Spleen (tissue), 7 donors: ENCODE measurements at regions not wholly inside any gene's neighbourhood (a gene's known extent, or its start where the extent isn't known, plus 50 kb on each side); places are given as distances from the start of the nearest gene placed in this dataset.

Experiments used
- POLR2A ChIP-seq, 3 donors: fragments of 450-650 bp; IDR thresholded peaks; one replicate each; pipeline ENCODE4 v1.5.1; 2017; ENCODE audit warnings: antibody characterized with exemption in 3 of 3, mild to moderate bottlenecking in 1 of 3
- POLR2AphosphoS5 ChIP-seq, 3 donors: sonication (generic); formaldehyde crosslinking; IDR thresholded peaks; one replicate each; pipeline ENCODE4 v1.5.1; 2017; ENCODE audit warnings: antibody characterized with exemption in 3 of 3
- TF ChIP-seq, protein P1 (sequence below), 11 experiments: fragments of 200-600 bp in 7 of 11; fragments of 450-650 bp in 4 of 11; sonication (generic) in 4 of 11; IDR thresholded peaks in 8 of 11; conservative IDR thresholded peaks in 3 of 11; 1 replicate in 7 of 11; 2 replicates in 4 of 11; pipeline versions ENCODE4 v1.4.0 to v1.8.0; 2016 to 2021; ENCODE audit warnings: antibody characterized with exemption in 11 of 11, inconsistent platforms in 4 of 11, mild to moderate bottlenecking in 1 of 11
- donor health status: DM: no; HTN: no; CAD: no; lungs with moderate emphysema.
- donor health status: DM: no; HTN: no; CAD: no.
- donor health status: DM: no; HTN: no; CAD: no.

DNA sequence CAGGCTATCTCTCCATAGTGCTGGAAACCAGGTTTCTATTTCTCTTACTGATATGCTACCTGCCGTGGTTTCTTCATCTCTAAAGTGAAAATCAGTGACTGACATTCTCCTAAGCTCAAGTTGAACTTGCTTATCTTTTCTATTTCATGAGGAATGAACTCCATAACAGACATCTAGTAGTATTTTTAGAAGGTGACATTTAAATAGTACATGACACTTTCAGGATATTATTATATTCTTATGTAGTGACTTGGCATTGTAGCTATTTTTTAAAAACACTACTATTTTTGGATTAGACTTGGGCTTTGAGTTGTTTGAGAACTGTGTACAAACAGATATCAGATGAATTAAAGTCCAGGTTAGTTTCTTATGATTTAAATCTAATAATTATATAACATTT lies 1381.8 kb downstream of the DSC3 start:
- TF ChIP-seq, protein P1, sequence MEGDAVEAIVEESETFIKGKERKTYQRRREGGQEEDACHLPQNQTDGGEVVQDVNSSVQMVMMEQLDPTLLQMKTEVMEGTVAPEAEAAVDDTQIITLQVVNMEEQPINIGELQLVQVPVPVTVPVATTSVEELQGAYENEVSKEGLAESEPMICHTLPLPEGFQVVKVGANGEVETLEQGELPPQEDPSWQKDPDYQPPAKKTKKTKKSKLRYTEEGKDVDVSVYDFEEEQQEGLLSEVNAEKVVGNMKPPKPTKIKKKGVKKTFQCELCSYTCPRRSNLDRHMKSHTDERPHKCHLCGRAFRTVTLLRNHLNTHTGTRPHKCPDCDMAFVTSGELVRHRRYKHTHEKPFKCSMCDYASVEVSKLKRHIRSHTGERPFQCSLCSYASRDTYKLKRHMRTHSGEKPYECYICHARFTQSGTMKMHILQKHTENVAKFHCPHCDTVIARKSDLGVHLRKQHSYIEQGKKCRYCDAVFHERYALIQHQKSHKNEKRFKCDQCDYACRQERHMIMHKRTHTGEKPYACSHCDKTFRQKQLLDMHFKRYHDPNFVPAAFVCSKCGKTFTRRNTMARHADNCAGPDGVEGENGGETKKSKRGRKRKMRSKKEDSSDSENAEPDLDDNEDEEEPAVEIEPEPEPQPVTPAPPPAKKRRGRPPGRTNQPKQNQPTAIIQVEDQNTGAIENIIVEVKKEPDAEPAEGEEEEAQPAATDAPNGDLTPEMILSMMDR (IDR thresholded peaks at IDR 0.05 in 8 of 11, conservative IDR thresholded peaks at IDR 0.05 in 3 of 11) = no peak
- TF ChIP-seq POLR2A (IDR thresholded peaks at IDR 0.05) = no peak
- no peak for TF ChIP-seq POLR2AphosphoS5 (IDR thresholded peaks at IDR 0.05)
